ENCODE measurements at regions not wholly inside any gene's neighbourhood (a gene's known extent, or its start where the extent isn't known, plus 50 kb on each side); places are given as distances from the start of the nearest gene placed in this dataset.

GRCh38 chr21:23633447-23633940, 1973.8 kb downstream of the MRPL39 start:
- no peaks in the 10 kb centered on the region for H3K27me3 ChIP-seq (ENCODE audit: insufficient read depth, low read length, poor library complexity)
- no peaks in the 10 kb centered on the region for H3K4me1 ChIP-seq (ENCODE audit: insufficient read depth, low read length)
- DNase-seq (no peak), ATAC-seq (ENCODE audit: insufficient read depth, low read depth) (no peak)
- H4K20me1 ChIP-seq (ENCODE audit: insufficient read depth, low read length): no peaks in the 10 kb centered on the region
- H3K4me2 ChIP-seq (ENCODE audit: insufficient read depth, low read length): no peak overlapping the region
- H3K9me3 ChIP-seq (ENCODE audit: insufficient read depth, low read length, severe bottlenecking): no peaks in the 10 kb centered on the region
- no peak overlapping the region for H3K27ac ChIP-seq (ENCODE audit: low read length)
- H3K4me3 ChIP-seq (ENCODE audit: low read depth in 1 of 2, low read length in 2 of 2): no peak overlapping the region
- no peaks in the 10 kb centered on the region for H3K36me3 ChIP-seq (ENCODE audit: insufficient read depth, low read length)
- TF ChIP-seq CTCF (IDR thresholded peaks at IDR 0.05; ENCODE audit: borderline replicate concordance, extremely low read depth, low read length, poor library complexity, severe bottlenecking) (no peak), EZH2 (IDR thresholded peaks at IDR 0.05; ENCODE audit: borderline replicate concordance, low read depth, low read length, severe bottlenecking) (no peak)
- no peak overlapping the region for H3K9ac ChIP-seq (ENCODE audit: low read depth, low read length)
- H3K79me2 ChIP-seq (ENCODE audit: insufficient read depth, low read length): no peaks in the 10 kb centered on the region
- no peak overlapping the region for H2AFZ ChIP-seq (ENCODE audit: low read depth, low read length)

GRCh38 chr21:23624281-23624680, 1983.0 kb downstream of the MRPL39 start:
- Histone ChIP-seq H3K4me1 (ENCODE audit: insufficient read depth, low read length) (no peaks in the 10 kb centered on the region), H3K9ac (ENCODE audit: low read depth, low read length) (no peak overlapping the region), H3K27me3 (ENCODE audit: insufficient read depth, low read length, poor library complexity) (no peaks in the 10 kb centered on the region), H4K20me1 (ENCODE audit: insufficient read depth, low read length) (no peaks in the 10 kb centered on the region), H3K79me2 (ENCODE audit: insufficient read depth, low read length) (no peaks in the 10 kb centered on the region), H3K4me3 (ENCODE audit: low read depth in 1 of 2, low read length in 2 of 2) (no peak overlapping the region), H3K4me2 (ENCODE audit: insufficient read depth, low read length) (no peak overlapping the region), H3K27ac (ENCODE audit: low read length) (no peak overlapping the region), H3K36me3 (ENCODE audit: insufficient read depth, low read length) (no peaks in the 10 kb centered on the region), H2AFZ (ENCODE audit: low read depth, low read length) (no peak overlapping the region), H3K9me3 (ENCODE audit: insufficient read depth, low read length, severe bottlenecking) (no peaks in the 10 kb centered on the region)
- TF ChIP-seq CTCF (IDR thresholded peaks at IDR 0.05; ENCODE audit: borderline replicate concordance, extremely low read depth, low read length, poor library complexity, severe bottlenecking) (no peak), EZH2 (IDR thresholded peaks at IDR 0.05; ENCODE audit: borderline replicate concordance, low read depth, low read length, severe bottlenecking) (no peak)
- no peak for ATAC-seq (ENCODE audit: insufficient read depth, low read depth)
- no peak for DNase-seq

GRCh38 chr21:23613014-23613413, 1994.3 kb downstream of the MRPL39 start:
- Histone ChIP-seq H3K4me1 (ENCODE audit: insufficient read depth, low read length) (no peaks in the 10 kb centered on the region), H3K79me2 (ENCODE audit: insufficient read depth, low read length) (no peaks in the 10 kb centered on the region), H3K9ac (ENCODE audit: low read depth, low read length) (no peak overlapping the region), H3K27me3 (ENCODE audit: insufficient read depth, low read length, poor library complexity) (no peaks in the 10 kb centered on the region), H3K9me3 (ENCODE audit: insufficient read depth, low read length, severe bottlenecking) (no peaks in the 10 kb centered on the region), H2AFZ (ENCODE audit: low read depth, low read length) (no peak overlapping the region), H3K36me3 (ENCODE audit: insufficient read depth, low read length) (no peaks in the 10 kb centered on the region), H4K20me1 (ENCODE audit: insufficient read depth, low read length) (no peaks in the 10 kb centered on the region), H3K4me3 (ENCODE audit: low read depth in 1 of 2, low read length in 2 of 2) (no peak overlapping the region), H3K27ac (ENCODE audit: low read length) (no peak overlapping the region), H3K4me2 (ENCODE audit: insufficient read depth, low read length) (no peak overlapping the region)
- ATAC-seq (ENCODE audit: insufficient read depth, low read depth) (no peak), DNase-seq (no peak)
- no peak for TF ChIP-seq EZH2 (IDR thresholded peaks at IDR 0.05; ENCODE audit: borderline replicate concordance, low read depth, low read length, severe bottlenecking)
- no peak for TF ChIP-seq CTCF (IDR thresholded peaks at IDR 0.05; ENCODE audit: borderline replicate concordance, extremely low read depth, low read length, poor library complexity, severe bottlenecking)

DNA sequence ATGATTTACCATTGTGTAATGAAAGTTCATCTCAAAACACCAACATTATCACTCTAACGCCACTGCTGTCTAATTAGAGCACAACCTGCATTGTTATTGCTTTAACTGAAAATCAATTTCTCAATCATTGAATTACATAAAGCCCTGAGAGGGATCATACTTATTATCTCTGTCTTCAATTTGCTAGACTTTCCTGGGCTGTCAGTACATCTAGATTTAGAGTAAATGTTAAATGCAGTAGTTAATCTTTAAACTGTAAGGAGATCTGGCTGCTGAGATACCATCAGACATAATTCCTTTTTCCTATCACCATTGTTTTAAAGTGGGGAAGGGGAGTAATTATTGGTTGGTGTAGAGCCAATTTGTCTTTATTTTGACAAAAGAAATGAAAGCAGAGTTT, 1995.1 kb downstream of the MRPL39 start:
- TF ChIP-seq CTCF (IDR thresholded peaks at IDR 0.05; ENCODE audit: borderline replicate concordance, extremely low read depth, low read length, poor library complexity, severe bottlenecking) (no peak), EZH2 (IDR thresholded peaks at IDR 0.05; ENCODE audit: borderline replicate concordance, low read depth, low read length, severe bottlenecking) (no peak)
- Histone ChIP-seq H3K4me2 (ENCODE audit: insufficient read depth, low read length) (no peak overlapping the region), H3K9me3 (ENCODE audit: insufficient read depth, low read length, severe bottlenecking) (no peaks in the 10 kb centered on the region), H3K36me3 (ENCODE audit: insufficient read depth, low read length) (no peaks in the 10 kb centered on the region), H2AFZ (ENCODE audit: low read depth, low read length) (no peak overlapping the region), H3K4me3 (ENCODE audit: low read depth in 1 of 2, low read length in 2 of 2) (no peak overlapping the region), H3K79me2 (ENCODE audit: insufficient read depth, low read length) (no peaks in the 10 kb centered on the region), H4K20me1 (ENCODE audit: insufficient read depth, low read length) (no peaks in the 10 kb centered on the region), H3K27ac (ENCODE audit: low read length) (no peak overlapping the region), H3K9ac (ENCODE audit: low read depth, low read length) (no peak overlapping the region), H3K4me1 (ENCODE audit: insufficient read depth, low read length) (no peaks in the 10 kb centered on the region), H3K27me3 (ENCODE audit: insufficient read depth, low read length, poor library complexity) (no peaks in the 10 kb centered on the region)
- no peak for DNase-seq
- ATAC-seq (ENCODE audit: insufficient read depth, low read depth): no peak

Data from DND-41 (cell line).